ENCODE measurements at regions not wholly inside any gene's neighbourhood (a gene's known extent, or its start where the extent isn't known, plus 50 kb on each side); places are given as distances from the start of the nearest gene placed in this dataset.
A peak's percentile ranks its signal among the peaks of the same experiment; 100 is the strongest.
"Not testable (repeated sequence)": the region's sequence is repeated elsewhere in the genome, so short reads cannot be mapped to it uniquely, and the experiment has no call there.

- peak; percentile 70 to 82 (median 80) for TF ChIP-seq CTCF (IDR thresholded peaks at IDR 0.05; ENCODE audit: unreplicated experiment in 3 of 3)
- Mint-ChIP-seq H3K36me3 (ENCODE audit: low read depth) (no peaks in the 10 kb centered on the region), H3K27me3 (ENCODE audit: low read depth) (no peaks in the 10 kb centered on the region), H3K4me1 (peaks cover 2% of the 10 kb centered on the region), H3K9me3 (no peaks in the 10 kb centered on the region), H3K4me3 (no peak overlapping the region), H3K27ac (no peak overlapping the region)
Observed at GRCh38 chrX:7996414-7996813, 69.2 kb upstream of the PNPLA4 start.

- peaks cover 18% of the 10 kb centered on the region for H3K4me1 Mint-ChIP-seq
- peaks cover 2% of the 10 kb centered on the region for H3K9me3 Mint-ChIP-seq
- H3K4me3 Mint-ChIP-seq, result no peak overlapping the region
- no peaks in the 10 kb centered on the region for H3K36me3 Mint-ChIP-seq (ENCODE audit: low read depth)
- no peak for TF ChIP-seq CTCF (IDR thresholded peaks at IDR 0.05; ENCODE audit: unreplicated experiment in 3 of 3)
- no peak overlapping the region for H3K27ac Mint-ChIP-seq
- H3K27me3 Mint-ChIP-seq (ENCODE audit: low read depth), result no peaks in the 10 kb centered on the region
Observed at GRCh38 chrX:7993873-7994272, 66.7 kb upstream of the PNPLA4 start.

- Mint-ChIP-seq H3K4me1 (peaks cover 45% of the 10 kb centered on the region), H3K27ac (peak overlapping the region; percentile 76 to 81 (median 79))
- H3K4me3 Mint-ChIP-seq; H3K36me3 Mint-ChIP-seq (ENCODE audit: low read depth); H3K27me3 Mint-ChIP-seq (ENCODE audit: low read depth); H3K9me3 Mint-ChIP-seq: not testable (repeated sequence)
Observed at GRCh38 chrX:7988013-7988759, 61.0 kb upstream of the PNPLA4 start.

- Mint-ChIP-seq H3K4me1 (peaks cover 51% of the 10 kb centered on the region), H3K9me3 (peaks cover 2% of the 10 kb centered on the region), H3K27me3 (ENCODE audit: low read depth) (no peaks in the 10 kb centered on the region), H3K36me3 (ENCODE audit: low read depth) (no peaks in the 10 kb centered on the region), H3K4me3 (no peak overlapping the region), H3K27ac (peak overlapping the region; percentile 76 to 81 (median 79))
- no peak for TF ChIP-seq CTCF (IDR thresholded peaks at IDR 0.05; ENCODE audit: unreplicated experiment in 3 of 3)
Observed at GRCh38 chrX:7987160-7988012, 60.2 kb upstream of the PNPLA4 start.

- H3K4me3 Mint-ChIP-seq; H3K9me3 Mint-ChIP-seq; H3K36me3 Mint-ChIP-seq (ENCODE audit: low read depth); H3K27me3 Mint-ChIP-seq (ENCODE audit: low read depth): not testable (repeated sequence)
- Mint-ChIP-seq H3K27ac (peak overlapping the region; percentile 32 to 81 (median 76)), H3K4me1 (peaks cover 57% of the 10 kb centered on the region)
Observed at GRCh38 chrX:7986738-7987137, 59.5 kb upstream of the PNPLA4 start.

GRCh38 chrX:7985568-7985967 is 58.4 kb upstream of the PNPLA4 start:
- Mint-ChIP-seq H3K36me3 (ENCODE audit: low read depth) (no peaks in the 10 kb centered on the region), H3K27me3 (ENCODE audit: low read depth) (no peaks in the 10 kb centered on the region), H3K4me1 (peaks cover 53% of the 10 kb centered on the region), H3K27ac (no peak overlapping the region), H3K9me3 (peaks cover 2% of the 10 kb centered on the region), H3K4me3 (no peak overlapping the region)
- TF ChIP-seq CTCF (IDR thresholded peaks at IDR 0.05; ENCODE audit: unreplicated experiment in 3 of 3), result no peak
